ENCODE measurements at regions not wholly inside any gene's neighbourhood (a gene's known extent, or its start where the extent isn't known, plus 50 kb on each side); places are given as distances from the start of the nearest gene placed in this dataset.

GRCh38 chr3:83251490-83251889, 1490.0 kb upstream of the GBE1 start:
- CTCF ChIA-PET = no interaction called here
- POLR2A ChIA-PET = no interaction called here
- DNase-seq (ENCODE audit: extremely low spot score) = no peak
- TF ChIP-seq FOXK2 (IDR thresholded peaks at IDR 0.05) (no peak), BHLHE40 (IDR thresholded peaks at IDR 0.05; ENCODE audit: borderline replicate concordance) (no peak), FOXM1 (IDR thresholded peaks at IDR 0.05; ENCODE audit: borderline replicate concordance) (no peak), SUZ12 (IDR thresholded peaks at IDR 0.05) (no peak), ELF4 (IDR thresholded peaks at IDR 0.05) (no peak), HDGF (IDR thresholded peaks at IDR 0.05; ENCODE audit: borderline replicate concordance) (no peak), TARDBP (IDR thresholded peaks at IDR 0.05) (no peak), ARNT (IDR thresholded peaks at IDR 0.05) (no peak), FOXA1 (IDR thresholded peaks at IDR 0.05) (no peak), L3MBTL2 (conservative IDR thresholded peaks at IDR 0.05) (no peak), CTBP1 (IDR thresholded peaks at IDR 0.05; ENCODE audit: borderline replicate concordance) (no peak), NFRKB (IDR thresholded peaks at IDR 0.05) (no peak), SP1 (IDR thresholded peaks at IDR 0.05) (no peak), ZNF384 (IDR thresholded peaks at IDR 0.05) (no peak)

GRCh38 chr3:83250613-83251012, 1489.2 kb upstream of the GBE1 start:
- no peak for TF ChIP-seq FOXM1 (IDR thresholded peaks at IDR 0.05; ENCODE audit: borderline replicate concordance)
- no peak for TF ChIP-seq LEF1 (IDR thresholded peaks at IDR 0.05; ENCODE audit: borderline replicate concordance)
- no peak for TF ChIP-seq FOXK2 (IDR thresholded peaks at IDR 0.05)
- TF ChIP-seq SUZ12 (IDR thresholded peaks at IDR 0.05) = no peak
- no peak for TF ChIP-seq FOXA1 (IDR thresholded peaks at IDR 0.05)
- no peak for TF ChIP-seq ARNT (IDR thresholded peaks at IDR 0.05)
- no peak for TF ChIP-seq NFRKB (IDR thresholded peaks at IDR 0.05)
- TF ChIP-seq ELF4 (IDR thresholded peaks at IDR 0.05) = no peak
- TF ChIP-seq L3MBTL2 (conservative IDR thresholded peaks at IDR 0.05) = no peak
- no peak for TF ChIP-seq TARDBP (IDR thresholded peaks at IDR 0.05)
- TF ChIP-seq SP1 (IDR thresholded peaks at IDR 0.05) = no peak
- POLR2A ChIA-PET = no interaction called here

GRCh38 chr3:83248454-83248853, 1487.0 kb upstream of the GBE1 start:
- CTCF ChIA-PET = no interaction called here
- no peak for DNase-seq (ENCODE audit: extremely low spot score)
- no peak for TF ChIP-seq L3MBTL2 (conservative IDR thresholded peaks at IDR 0.05)
- TF ChIP-seq, protein P1, sequence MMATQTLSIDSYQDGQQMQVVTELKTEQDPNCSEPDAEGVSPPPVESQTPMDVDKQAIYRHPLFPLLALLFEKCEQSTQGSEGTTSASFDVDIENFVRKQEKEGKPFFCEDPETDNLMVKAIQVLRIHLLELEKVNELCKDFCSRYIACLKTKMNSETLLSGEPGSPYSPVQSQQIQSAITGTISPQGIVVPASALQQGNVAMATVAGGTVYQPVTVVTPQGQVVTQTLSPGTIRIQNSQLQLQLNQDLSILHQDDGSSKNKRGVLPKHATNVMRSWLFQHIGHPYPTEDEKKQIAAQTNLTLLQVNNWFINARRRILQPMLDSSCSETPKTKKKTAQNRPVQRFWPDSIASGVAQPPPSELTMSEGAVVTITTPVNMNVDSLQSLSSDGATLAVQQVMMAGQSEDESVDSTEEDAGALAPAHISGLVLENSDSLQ (IDR thresholded peaks at IDR 0.05) = no peak
- TF ChIP-seq FOXK2 (IDR thresholded peaks at IDR 0.05) = no peak
- TF ChIP-seq BHLHE40 (IDR thresholded peaks at IDR 0.05; ENCODE audit: borderline replicate concordance) = no peak
- TF ChIP-seq FOXM1 (IDR thresholded peaks at IDR 0.05; ENCODE audit: borderline replicate concordance) = no peak
- TF ChIP-seq TARDBP (IDR thresholded peaks at IDR 0.05) = no peak
- POLR2A ChIA-PET = no interaction called here

More at GRCh38 chr3:83250613-83251012, 1489.2 kb upstream of the GBE1 start:
- CTCF ChIA-PET = no interaction called here
- no peak for DNase-seq (ENCODE audit: extremely low spot score)

DNA sequence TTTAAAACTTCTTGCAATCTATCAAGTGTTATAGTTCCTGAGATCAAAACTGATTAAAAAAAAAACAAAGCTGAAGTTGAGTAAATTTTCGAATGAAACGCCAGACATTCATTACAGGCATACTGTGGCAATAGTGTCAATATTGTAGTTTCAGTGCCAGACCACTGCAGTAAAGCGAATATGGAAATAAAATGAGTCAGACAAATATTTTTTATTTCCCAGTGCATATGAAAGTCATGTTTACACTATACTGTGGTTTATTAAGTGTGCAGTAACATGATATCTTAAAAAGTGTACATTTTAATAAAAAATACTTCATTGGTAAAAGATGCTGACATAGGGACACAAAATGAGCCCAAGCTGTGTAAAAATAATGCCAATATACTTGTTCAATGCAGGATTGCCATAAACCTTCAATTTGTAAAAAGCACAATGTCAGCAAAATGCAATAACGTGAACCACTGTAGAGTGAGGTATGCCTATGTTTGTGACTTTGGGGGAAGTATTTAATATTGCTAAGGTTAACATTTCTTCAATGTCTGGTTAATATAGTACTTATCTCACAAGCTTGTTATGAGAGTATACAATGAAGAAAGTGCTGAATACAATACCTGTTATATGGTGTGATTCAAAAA, 1473.9 kb upstream of the GBE1 start:
- ChIA-PET POLR2A (no interaction called here), CTCF (no interaction called here)
- DNase-seq (ENCODE audit: extremely low spot score) = no peak
- TF ChIP-seq SUZ12 (IDR thresholded peaks at IDR 0.05) (no peak), ELF4 (IDR thresholded peaks at IDR 0.05) (no peak), ZNF384 (IDR thresholded peaks at IDR 0.05) (no peak), LEF1 (IDR thresholded peaks at IDR 0.05; ENCODE audit: borderline replicate concordance) (no peak), FOXM1 (IDR thresholded peaks at IDR 0.05; ENCODE audit: borderline replicate concordance) (no peak), SP1 (IDR thresholded peaks at IDR 0.05) (no peak), FOXK2 (IDR thresholded peaks at IDR 0.05) (no peak), TARDBP (IDR thresholded peaks at IDR 0.05) (no peak), L3MBTL2 (conservative IDR thresholded peaks at IDR 0.05) (no peak), BHLHE40 (IDR thresholded peaks at IDR 0.05; ENCODE audit: borderline replicate concordance) (no peak), HDGF (IDR thresholded peaks at IDR 0.05; ENCODE audit: borderline replicate concordance) (no peak)
- TF ChIP-seq, protein P1 (IDR thresholded peaks at IDR 0.05) = no peak

GRCh38 chr3:83233715-83234114, 1472.3 kb upstream of the GBE1 start:
- CTCF ChIA-PET = no interaction called here
- DNase-seq (ENCODE audit: extremely low spot score) = no peak
- POLR2A ChIA-PET = no interaction called here
- TF ChIP-seq FOXM1 (IDR thresholded peaks at IDR 0.05; ENCODE audit: borderline replicate concordance) (no peak), FOXA1 (IDR thresholded peaks at IDR 0.05) (no peak), TARDBP (IDR thresholded peaks at IDR 0.05) (no peak), FOXK2 (IDR thresholded peaks at IDR 0.05) (no peak), ZNF384 (IDR thresholded peaks at IDR 0.05) (no peak), LEF1 (IDR thresholded peaks at IDR 0.05; ENCODE audit: borderline replicate concordance) (no peak), HDGF (IDR thresholded peaks at IDR 0.05; ENCODE audit: borderline replicate concordance) (no peak), L3MBTL2 (conservative IDR thresholded peaks at IDR 0.05) (no peak), SUZ12 (IDR thresholded peaks at IDR 0.05) (no peak), ARNT (IDR thresholded peaks at IDR 0.05) (no peak)
- TF ChIP-seq, protein P1 (IDR thresholded peaks at IDR 0.05) = no peak

GRCh38 chr3:83230841-83231240, 1469.4 kb upstream of the GBE1 start:
- DNase-seq (ENCODE audit: extremely low spot score) = no peak
- ChIA-PET POLR2A (no interaction called here), CTCF (no interaction called here)
- TF ChIP-seq HDGF (IDR thresholded peaks at IDR 0.05; ENCODE audit: borderline replicate concordance) = no peak
- TF ChIP-seq SP1 (IDR thresholded peaks at IDR 0.05) = no peak
- no peak for TF ChIP-seq BHLHE40 (IDR thresholded peaks at IDR 0.05; ENCODE audit: borderline replicate concordance)
- no peak for TF ChIP-seq FOXA1 (IDR thresholded peaks at IDR 0.05)
- no peak for TF ChIP-seq NFRKB (IDR thresholded peaks at IDR 0.05)
- no peak for TF ChIP-seq SUZ12 (IDR thresholded peaks at IDR 0.05)
- TF ChIP-seq ELF4 (IDR thresholded peaks at IDR 0.05) = no peak
- TF ChIP-seq CTBP1 (IDR thresholded peaks at IDR 0.05; ENCODE audit: borderline replicate concordance) = no peak
- TF ChIP-seq FOXK2 (IDR thresholded peaks at IDR 0.05) = no peak
- no peak for TF ChIP-seq ZNF384 (IDR thresholded peaks at IDR 0.05)
- TF ChIP-seq LEF1 (IDR thresholded peaks at IDR 0.05; ENCODE audit: borderline replicate concordance) = no peak

Data from HEK293T (cell line).